ENCODE measurements at regions not wholly inside any gene's neighbourhood (a gene's known extent, or its start where the extent isn't known, plus 50 kb on each side); places are given as distances from the start of the nearest gene placed in this dataset.
"Not testable (repeated sequence)": the region's sequence is repeated elsewhere in the genome, so short reads cannot be mapped to it uniquely, and the experiment has no call there.

DNA sequence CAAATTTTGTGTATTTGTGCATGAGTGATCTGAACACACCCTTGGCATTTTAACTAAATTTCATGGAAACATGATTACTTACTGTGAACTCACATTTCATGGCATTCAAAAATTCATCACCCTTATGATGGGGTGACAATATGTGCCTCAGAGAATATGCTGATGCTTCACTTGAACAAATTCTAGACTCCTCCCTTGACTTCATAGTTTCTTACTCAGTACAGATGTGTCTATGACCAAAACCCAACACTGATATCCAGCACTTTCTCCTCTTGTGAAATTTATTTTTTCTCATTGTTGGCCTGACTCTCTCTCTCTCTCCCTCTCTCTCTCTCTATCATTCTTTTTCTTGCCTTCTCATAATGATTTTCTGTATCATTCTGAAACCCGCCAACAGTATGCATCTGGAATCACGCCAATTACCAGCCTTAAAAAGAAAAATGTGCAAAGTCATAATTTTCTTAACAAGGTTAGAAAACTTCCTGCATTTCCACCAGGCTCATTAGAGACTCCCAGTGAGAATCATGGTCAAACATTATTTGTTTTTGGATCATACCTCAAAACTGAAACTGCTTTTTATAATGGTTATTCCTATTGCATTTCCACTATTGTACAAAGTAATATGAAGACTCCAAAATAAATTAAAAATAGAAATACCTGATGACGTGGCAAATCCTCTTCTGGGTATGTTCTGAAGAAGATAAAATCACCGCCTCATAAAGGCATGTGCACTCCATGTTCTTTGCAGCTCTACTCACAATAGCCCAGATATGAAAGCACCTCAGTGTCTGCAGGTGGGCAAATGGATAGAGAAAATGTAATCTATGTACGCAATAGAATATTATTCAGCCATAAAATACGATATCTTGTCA is 722.2 kb downstream of the TMEM121 start (continued):
- TF ChIP-seq EGR1 (IDR thresholded peaks at IDR 0.05; ENCODE audit: borderline replicate concordance, low read depth, low read length): no peak

GRCh38 chr14:106253995-106254394 is 727.6 kb downstream of the TMEM121 start:
- DNase-seq (ENCODE audit: low read depth in 1 of 2, low spot score in 2 of 2); FAIRE-seq; H3K27ac ChIP-seq (ENCODE audit: low read depth, low read length); H2BK12ac ChIP-seq (ENCODE audit: low read depth, low read length); H3K14ac ChIP-seq (ENCODE audit: insufficient read length); H3K79me2 ChIP-seq (ENCODE audit: control insufficient read depth in 1 of 2, insufficient read depth in 2 of 2, low read length in 2 of 2); H4K8ac ChIP-seq (ENCODE audit: extremely low read depth, insufficient read depth, low read length); H3K18ac ChIP-seq (ENCODE audit: extremely low read depth, low read length); H3K23me2 ChIP-seq (ENCODE audit: low read depth, low read length); H2BK20ac ChIP-seq (ENCODE audit: low read length); H3K4me1 ChIP-seq (replicated peaks in 1 of 4; ENCODE audit: control insufficient read depth in 3 of 4, insufficient read depth in 4 of 4, low read length in 3 of 4); H3K9ac ChIP-seq (replicated peaks in 1 of 4; ENCODE audit: extremely low read depth in 1 of 4, low read depth in 3 of 4, low read length in 3 of 4); H3K27me3 ChIP-seq (replicated peaks in 1 of 4; ENCODE audit: control insufficient read depth in 3 of 4, extremely low read depth in 1 of 4, insufficient read depth in 3 of 4, low read length in 3 of 4); H3K4me2 ChIP-seq (ENCODE audit: insufficient read depth in 1 of 2, low read depth in 2 of 2, low read length in 2 of 2); H3K4ac ChIP-seq (replicated peaks; ENCODE audit: insufficient read length, low read depth, low read length); H4K5ac ChIP-seq (ENCODE audit: insufficient read length, low read depth, low read length); H3K23ac ChIP-seq (ENCODE audit: insufficient read length); H2BK15ac ChIP-seq (ENCODE audit: low read length); H3K4me3 ChIP-seq (ENCODE audit: extremely low read depth in 1 of 4, insufficient read depth in 2 of 4, low read depth in 3 of 4, low read length in 4 of 4); H3K79me1 ChIP-seq (ENCODE audit: low read depth, low read length); H2AK5ac ChIP-seq (ENCODE audit: low read depth, low read length); H3K36me3 ChIP-seq (ENCODE audit: control insufficient read depth in 2 of 4, insufficient read depth in 4 of 4, low read length in 3 of 4); H4K20me1 ChIP-seq (replicated peaks in 1 of 2; ENCODE audit: control insufficient read depth in 1 of 2, insufficient read depth in 2 of 2, low read length in 2 of 2); POLR2A ChIA-PET (ENCODE audit: partially characterized antibody); H2AFZ ChIP-seq (ENCODE audit: low read length); H3K56ac ChIP-seq (replicated peaks; ENCODE audit: insufficient read length, low read depth, low read length); CTCF ChIA-PET (ENCODE audit: partially characterized antibody); H2BK5ac ChIP-seq (ENCODE audit: low read depth, low read length); H2BK120ac ChIP-seq (replicated peaks; ENCODE audit: low read depth, low read length); H4K91ac ChIP-seq (replicated peaks; ENCODE audit: insufficient read length, low read length): not testable (repeated sequence)
- H3K9me3 ChIP-seq (ENCODE audit: insufficient read depth in 2 of 2, low read depth in 1 of 2, low read length in 1 of 2): peaks cover 52 to 68% of the 10 kb centered on the region in 2 experiments
- WGBS, 2 experiments (ENCODE audit: extremely low coverage in 1 of 2, insufficient coverage in 1 of 2, insufficient read length in 1 of 2, insufficient replicate concordance in 2 of 2, low coverage in 1 of 2, low lambda C conversion rate in 2 of 2, missing lambda C conversion rate in 1 of 2): 62% methylated on average over 5 of the region's 5 CpGs; no CpG with 5 or more reads in 1 of the 2 experiments

Data from H1 (cell line).